Right lobe of liver (tissue), 4 donors: ENCODE measurements at regions not wholly inside any gene's neighbourhood (a gene's known extent, or its start where the extent isn't known, plus 50 kb on each side); places are given as distances from the start of the nearest gene placed in this dataset.

Experiments
- POLR2A ChIP-seq: fragments of 450-650 bp; IDR thresholded peaks from one replicate; pipeline ENCODE4 v1.6.1; 2017; ENCODE audit warnings: antibody characterized with exemption, mild to moderate bottlenecking
- TF ChIP-seq, protein P1 (sequence below), 4 donors: fragments of 200-600 bp in 3 of 4; fragments of 450-650 bp in 1 of 4; IDR thresholded peaks; one replicate each; pipeline versions ENCODE4 v1.5.1 to v1.8.0; 2016 to 2022; ENCODE audit warnings: antibody characterized with exemption in 4 of 4, mild to moderate bottlenecking in 2 of 4
- donor health status: DM: no; HTN: no; CAD: no.
- donor health status: DM: no; HTN: no; CAD: no.
- donor health status: DM: no; HTN: yes; CAD: no.

DNA sequence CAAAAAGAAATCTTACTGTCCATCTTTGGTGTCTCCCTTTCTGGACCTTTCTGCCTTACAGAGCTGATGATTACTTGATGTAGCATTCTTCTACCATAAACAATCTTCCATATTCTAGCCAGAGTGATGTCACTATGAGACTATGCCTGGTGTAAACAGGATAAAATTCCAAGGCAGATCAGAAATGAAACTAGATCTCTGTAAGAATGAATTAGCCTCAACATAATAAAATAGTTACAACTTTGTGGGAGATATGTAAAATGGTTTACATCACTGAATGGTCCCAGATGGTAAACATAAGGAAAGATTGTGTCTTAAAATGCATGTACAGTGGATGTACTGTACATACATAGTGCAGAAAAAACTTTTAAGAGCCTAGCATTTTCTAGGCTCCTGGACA lies 112.3 kb upstream of the ZNF521 start:
- TF ChIP-seq, protein P1, sequence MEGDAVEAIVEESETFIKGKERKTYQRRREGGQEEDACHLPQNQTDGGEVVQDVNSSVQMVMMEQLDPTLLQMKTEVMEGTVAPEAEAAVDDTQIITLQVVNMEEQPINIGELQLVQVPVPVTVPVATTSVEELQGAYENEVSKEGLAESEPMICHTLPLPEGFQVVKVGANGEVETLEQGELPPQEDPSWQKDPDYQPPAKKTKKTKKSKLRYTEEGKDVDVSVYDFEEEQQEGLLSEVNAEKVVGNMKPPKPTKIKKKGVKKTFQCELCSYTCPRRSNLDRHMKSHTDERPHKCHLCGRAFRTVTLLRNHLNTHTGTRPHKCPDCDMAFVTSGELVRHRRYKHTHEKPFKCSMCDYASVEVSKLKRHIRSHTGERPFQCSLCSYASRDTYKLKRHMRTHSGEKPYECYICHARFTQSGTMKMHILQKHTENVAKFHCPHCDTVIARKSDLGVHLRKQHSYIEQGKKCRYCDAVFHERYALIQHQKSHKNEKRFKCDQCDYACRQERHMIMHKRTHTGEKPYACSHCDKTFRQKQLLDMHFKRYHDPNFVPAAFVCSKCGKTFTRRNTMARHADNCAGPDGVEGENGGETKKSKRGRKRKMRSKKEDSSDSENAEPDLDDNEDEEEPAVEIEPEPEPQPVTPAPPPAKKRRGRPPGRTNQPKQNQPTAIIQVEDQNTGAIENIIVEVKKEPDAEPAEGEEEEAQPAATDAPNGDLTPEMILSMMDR (IDR thresholded peaks at IDR 0.05): no peak
- no peak for TF ChIP-seq POLR2A
